Neural cell (in vitro differentiated cells): ENCODE measurements at regions not wholly inside any gene's neighbourhood (a gene's known extent, or its start where the extent isn't known, plus 50 kb on each side); places are given as distances from the start of the nearest gene placed in this dataset.

Experiments
- H2AFZ ChIP-seq: fragments of 200-600, 300-800 bp; sonication (generic), shearing (Covaris generic); 2 replicates; pipeline ENCODE4 v1.6.0; 2014; ENCODE audit warnings: low read depth, mild to moderate bottlenecking, antibody characterized with exemption, low read length, moderate library complexity
- H3F3A ChIP-seq: fragments of 200-600 bp; shearing (Covaris generic); 2 replicates; pipeline ENCODE4 v1.6.1; 2016; ENCODE audit warnings: mild to moderate bottlenecking, moderate library complexity, mixed read lengths, antibody characterized with exemption, low read length; ENCODE audit not compliant: insufficient read depth, poor library complexity, severe bottlenecking
- H3K27ac ChIP-seq: fragments of 200-600, 300-800 bp; sonication (generic), shearing (Covaris generic); 2 replicates; pipeline ENCODE4 v1.5.1; 2014; ENCODE audit warnings: mild to moderate bottlenecking, low read length, moderate library complexity
- H3K27me3 ChIP-seq: fragments of 300-800, 200-600 bp; sonication (generic), shearing (Covaris generic); 2 replicates; pipeline ENCODE4 v1.6.0; 2014; ENCODE audit warnings: mild to moderate bottlenecking, low read depth, low read length, moderate library complexity; ENCODE audit not compliant: insufficient read depth
- H3K36me3 ChIP-seq: fragments of 300-800, 200-600 bp; sonication (generic), shearing (Covaris generic); 2 replicates; pipeline ENCODE4 v1.5.1; 2014; ENCODE audit warnings: mild to moderate bottlenecking, antibody characterized with exemption, low read length, moderate library complexity; ENCODE audit not compliant: insufficient read depth
- H3K4me2 ChIP-seq: fragments of 300-800, 200-600 bp; sonication (generic), shearing (Covaris generic); 2 replicates; pipeline ENCODE4 v1.6.0; 2014; ENCODE audit warnings: mild to moderate bottlenecking, low read length
- H3K4me3 ChIP-seq: fragments of 300-800, 200-600 bp; sonication (generic), shearing (Covaris generic); 2 replicates; pipeline ENCODE4 v1.5.1; 2014; ENCODE audit warnings: mild to moderate bottlenecking, low read length, moderate library complexity
- H3K79me2 ChIP-seq: fragments of 200-600 bp; shearing (Covaris generic); replicated peaks from 2 replicates; pipeline ENCODE4 v1.6.0; 2014; ENCODE audit warnings: mild to moderate bottlenecking, low read length, moderate library complexity; ENCODE audit not compliant: insufficient read depth
- H3K9ac ChIP-seq: fragments of 300-800, 200-600 bp; sonication (generic), shearing (Covaris generic); 2 replicates; pipeline ENCODE4 v1.6.1; 2016; ENCODE audit warnings: mild to moderate bottlenecking, low read length, mixed read lengths
- H3K9me2 ChIP-seq: fragments of 200-600 bp; shearing (Covaris generic); 2 replicates; pipeline ENCODE4 v1.6.1; 2016; ENCODE audit warnings: mild to moderate bottlenecking, low read length, mixed read lengths; ENCODE audit not compliant: insufficient read depth
- H3K9me3 ChIP-seq: fragments of 200-600, 300-800 bp; sonication (generic), shearing (Covaris generic); 2 replicates; pipeline ENCODE4 v1.6.1; 2016; ENCODE audit warnings: mild to moderate bottlenecking, mixed run types, low read length, moderate library complexity, mixed read lengths
- H4K20me1 ChIP-seq: fragments of 200-600 bp; shearing (Covaris generic); 2 replicates; pipeline ENCODE4 v1.6.1; 2016; ENCODE audit warnings: mild to moderate bottlenecking, mixed run types; ENCODE audit not compliant: insufficient read depth
- EP300 ChIP-seq: fragments of 450-650 bp; conservative IDR thresholded peaks from 2 replicates; pipeline ENCODE4 v1.6.1; 2014; ENCODE audit warnings: antibody characterized with exemption, mild to moderate bottlenecking, moderate library complexity; ENCODE audit not compliant: poor library complexity, severe bottlenecking
- EZH2 ChIP-seq: fragments of 200-600, 300-800 bp; shearing (Covaris generic), sonication (generic); IDR thresholded peaks from 2 replicates; pipeline ENCODE4 v1.6.1; 2014; ENCODE audit warnings: antibody characterized with exemption, low read length, borderline replicate concordance, mild to moderate bottlenecking; ENCODE audit not compliant: insufficient read depth, poor library complexity, severe bottlenecking
- MXI1 ChIP-seq: fragments of 450-650 bp; conservative IDR thresholded peaks from 2 replicates; pipeline ENCODE4 v1.6.1; 2014; ENCODE audit warnings: antibody characterized with exemption, mild to moderate bottlenecking; ENCODE audit not compliant: poor library complexity, severe bottlenecking
- POLR2AphosphoS5 ChIP-seq: IDR thresholded peaks from 2 replicates; pipeline ENCODE4 v1.6.1; 2012
- RAD21 ChIP-seq: fragments of 450-650 bp; conservative IDR thresholded peaks from 2 replicates; pipeline ENCODE4 v1.6.1; 2014; ENCODE audit warnings: antibody characterized with exemption, mild to moderate bottlenecking, moderate library complexity
- SMC3 ChIP-seq: fragments of 450-650 bp; conservative IDR thresholded peaks from 2 replicates; pipeline ENCODE4 v1.6.1; 2014; ENCODE audit warnings: antibody characterized with exemption, mild to moderate bottlenecking, moderate library complexity; ENCODE audit not compliant: poor library complexity
- TAF1 ChIP-seq: IDR thresholded peaks from 2 replicates; pipeline ENCODE4 v1.6.1; 2012; ENCODE audit warnings: low read depth
- TF ChIP-seq, protein P1 (sequence below): fragments of 450-650 bp; IDR thresholded peaks from 2 replicates; pipeline ENCODE4 v1.5.1; 2014; ENCODE audit warnings: antibody characterized with exemption, mild to moderate bottlenecking, moderate library complexity; ENCODE audit not compliant: poor library complexity, severe bottlenecking
- TF ChIP-seq, protein P2 (sequence below): IDR thresholded peaks from 2 replicates; pipeline ENCODE4 v1.6.1; 2012; ENCODE audit warnings: borderline replicate concordance

DNA sequence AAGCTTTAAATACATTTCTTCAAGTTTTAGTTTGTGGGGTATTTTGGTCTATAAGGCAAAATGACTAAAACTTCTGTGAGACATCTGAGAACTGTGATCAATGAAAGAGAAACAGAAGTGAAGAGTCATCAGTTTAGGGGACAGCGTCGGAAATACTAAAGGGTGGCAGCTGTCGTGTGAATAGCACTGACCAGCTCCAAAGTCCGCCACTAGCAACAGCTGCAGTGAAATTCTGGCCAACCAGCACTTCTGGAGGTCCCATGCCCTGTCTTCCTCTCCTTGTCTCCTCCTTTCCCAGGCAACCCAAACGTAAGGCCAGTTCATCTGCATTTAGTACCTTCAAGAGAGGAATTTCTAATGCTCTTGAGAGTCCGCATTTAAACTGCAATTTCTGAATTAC is 87.5 kb downstream of the DACT2 start:
- H3K4me2 ChIP-seq: no peak overlapping the region
- H3K9ac ChIP-seq: no peak overlapping the region
- no peaks in the 10 kb centered on the region for H3K9me3 ChIP-seq
- no peak overlapping the region for H3K4me3 ChIP-seq
- H2AFZ ChIP-seq: no peak overlapping the region
- TF ChIP-seq, protein P1, sequence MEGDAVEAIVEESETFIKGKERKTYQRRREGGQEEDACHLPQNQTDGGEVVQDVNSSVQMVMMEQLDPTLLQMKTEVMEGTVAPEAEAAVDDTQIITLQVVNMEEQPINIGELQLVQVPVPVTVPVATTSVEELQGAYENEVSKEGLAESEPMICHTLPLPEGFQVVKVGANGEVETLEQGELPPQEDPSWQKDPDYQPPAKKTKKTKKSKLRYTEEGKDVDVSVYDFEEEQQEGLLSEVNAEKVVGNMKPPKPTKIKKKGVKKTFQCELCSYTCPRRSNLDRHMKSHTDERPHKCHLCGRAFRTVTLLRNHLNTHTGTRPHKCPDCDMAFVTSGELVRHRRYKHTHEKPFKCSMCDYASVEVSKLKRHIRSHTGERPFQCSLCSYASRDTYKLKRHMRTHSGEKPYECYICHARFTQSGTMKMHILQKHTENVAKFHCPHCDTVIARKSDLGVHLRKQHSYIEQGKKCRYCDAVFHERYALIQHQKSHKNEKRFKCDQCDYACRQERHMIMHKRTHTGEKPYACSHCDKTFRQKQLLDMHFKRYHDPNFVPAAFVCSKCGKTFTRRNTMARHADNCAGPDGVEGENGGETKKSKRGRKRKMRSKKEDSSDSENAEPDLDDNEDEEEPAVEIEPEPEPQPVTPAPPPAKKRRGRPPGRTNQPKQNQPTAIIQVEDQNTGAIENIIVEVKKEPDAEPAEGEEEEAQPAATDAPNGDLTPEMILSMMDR: no peak
- TF ChIP-seq MXI1 (no peak), EP300 (no peak), EZH2 (no peak), RAD21 (no peak), TAF1 (no peak), POLR2AphosphoS5 (no peak), SMC3 (no peak)
- TF ChIP-seq, protein P2, sequence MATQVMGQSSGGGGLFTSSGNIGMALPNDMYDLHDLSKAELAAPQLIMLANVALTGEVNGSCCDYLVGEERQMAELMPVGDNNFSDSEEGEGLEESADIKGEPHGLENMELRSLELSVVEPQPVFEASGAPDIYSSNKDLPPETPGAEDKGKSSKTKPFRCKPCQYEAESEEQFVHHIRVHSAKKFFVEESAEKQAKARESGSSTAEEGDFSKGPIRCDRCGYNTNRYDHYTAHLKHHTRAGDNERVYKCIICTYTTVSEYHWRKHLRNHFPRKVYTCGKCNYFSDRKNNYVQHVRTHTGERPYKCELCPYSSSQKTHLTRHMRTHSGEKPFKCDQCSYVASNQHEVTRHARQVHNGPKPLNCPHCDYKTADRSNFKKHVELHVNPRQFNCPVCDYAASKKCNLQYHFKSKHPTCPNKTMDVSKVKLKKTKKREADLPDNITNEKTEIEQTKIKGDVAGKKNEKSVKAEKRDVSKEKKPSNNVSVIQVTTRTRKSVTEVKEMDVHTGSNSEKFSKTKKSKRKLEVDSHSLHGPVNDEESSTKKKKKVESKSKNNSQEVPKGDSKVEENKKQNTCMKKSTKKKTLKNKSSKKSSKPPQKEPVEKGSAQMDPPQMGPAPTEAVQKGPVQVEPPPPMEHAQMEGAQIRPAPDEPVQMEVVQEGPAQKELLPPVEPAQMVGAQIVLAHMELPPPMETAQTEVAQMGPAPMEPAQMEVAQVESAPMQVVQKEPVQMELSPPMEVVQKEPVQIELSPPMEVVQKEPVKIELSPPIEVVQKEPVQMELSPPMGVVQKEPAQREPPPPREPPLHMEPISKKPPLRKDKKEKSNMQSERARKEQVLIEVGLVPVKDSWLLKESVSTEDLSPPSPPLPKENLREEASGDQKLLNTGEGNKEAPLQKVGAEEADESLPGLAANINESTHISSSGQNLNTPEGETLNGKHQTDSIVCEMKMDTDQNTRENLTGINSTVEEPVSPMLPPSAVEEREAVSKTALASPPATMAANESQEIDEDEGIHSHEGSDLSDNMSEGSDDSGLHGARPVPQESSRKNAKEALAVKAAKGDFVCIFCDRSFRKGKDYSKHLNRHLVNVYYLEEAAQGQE: no peak
- no peaks in the 10 kb centered on the region for H3K36me3 ChIP-seq
- H4K20me1 ChIP-seq: no peaks in the 10 kb centered on the region
- no peaks in the 10 kb centered on the region for H3F3A ChIP-seq
- no peaks in the 10 kb centered on the region for H3K9me2 ChIP-seq
- H3K79me2 ChIP-seq: no peaks in the 10 kb centered on the region
- no peak overlapping the region for H3K27ac ChIP-seq
- no peaks in the 10 kb centered on the region for H3K27me3 ChIP-seq

DNA sequence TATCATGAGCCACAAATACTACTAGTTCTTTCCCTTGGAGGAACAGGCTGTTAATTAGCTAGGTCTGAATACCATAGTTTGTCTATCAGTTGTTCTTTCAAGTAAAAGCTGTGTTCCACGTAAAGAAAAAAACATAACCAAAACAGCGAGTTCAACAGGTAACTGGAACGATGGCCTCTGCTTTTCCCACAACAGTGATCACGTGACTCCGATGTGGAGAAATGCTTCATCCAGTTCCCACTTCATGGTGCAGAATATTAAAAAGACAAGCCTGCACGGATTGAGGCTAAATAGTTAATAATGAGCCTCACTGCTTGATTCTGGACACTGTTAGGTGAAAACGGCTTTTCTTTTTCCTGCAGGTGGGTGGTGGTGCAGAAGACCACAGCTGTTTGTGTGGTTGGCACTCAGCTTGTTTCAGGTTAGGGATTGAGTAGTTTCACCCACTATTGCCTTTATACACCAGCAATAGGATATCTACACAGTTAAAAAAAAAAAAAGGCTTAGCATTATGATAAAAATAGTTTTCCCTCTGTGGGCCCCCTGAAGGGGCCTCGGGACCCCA is 88.1 kb downstream of the DACT2 start:
- Histone ChIP-seq H3K27me3 (no peaks in the 10 kb centered on the region), H3K9me3 (no peaks in the 10 kb centered on the region), H3K9ac (no peak overlapping the region), H2AFZ (no peak overlapping the region), H3K36me3 (no peaks in the 10 kb centered on the region), H3K4me2 (no peak overlapping the region), H3F3A (no peaks in the 10 kb centered on the region), H3K27ac (no peak overlapping the region), H3K4me3 (no peak overlapping the region), H3K79me2 (no peaks in the 10 kb centered on the region), H4K20me1 (no peaks in the 10 kb centered on the region), H3K9me2 (no peaks in the 10 kb centered on the region)
- TF ChIP-seq RAD21 (no peak), POLR2AphosphoS5 (no peak), SMC3 (no peak), MXI1 (no peak), EP300 (no peak), EZH2 (no peak), TAF1 (no peak)
- TF ChIP-seq, protein P2: no peak
- TF ChIP-seq, protein P1: no peak
